GM23248 (cell line): ENCODE measurements at regions not wholly inside any gene's neighbourhood (a gene's known extent, or its start where the extent isn't known, plus 50 kb on each side); places are given as distances from the start of the nearest gene placed in this dataset.

Experiments used
- EZH2 ChIP-seq: fragments of 200-600 bp; sonication (generic); IDR thresholded peaks from 2 replicates; pipeline ENCODE4 v1.6.1; 2018; ENCODE audit warnings: antibody characterized with exemption, mild to moderate bottlenecking; ENCODE audit not compliant: insufficient read depth, poor library complexity, severe bottlenecking
- EZH2phosphoT487 ChIP-seq: fragments of 200-600 bp; sonication (generic); IDR thresholded peaks from 2 replicates; pipeline ENCODE4 v1.6.1; 2018; ENCODE audit warnings: antibody characterized with exemption, moderate library complexity, mild to moderate bottlenecking, low read depth; ENCODE audit not compliant: insufficient read depth

- no peak for TF ChIP-seq EZH2phosphoT487
- no peak for TF ChIP-seq EZH2
Observed at GRCh38 chr1:184270556-184270955, 116.3 kb upstream of the C1orf21 start.
